IPS DF 6.9 (cell line): ENCODE measurements at regions not wholly inside any gene's neighbourhood (a gene's known extent, or its start where the extent isn't known, plus 50 kb on each side); places are given as distances from the start of the nearest gene placed in this dataset.
"Not testable (repeated sequence)": the region's sequence is repeated elsewhere in the genome, so short reads cannot be mapped to it uniquely, and the experiment has no call there.

Experiments used
- DNase-seq: peaks from one replicate; pipeline ENCODE4 v3.0.0-alpha.2; 2013; ENCODE audit warnings: low read depth, low spot score
- H3K27ac ChIP-seq: one replicate; pipeline ENCODE4 v1.5.1; 2013; ENCODE audit warnings: low read length, control low read depth
- H3K27me3 ChIP-seq: 2 replicates; pipeline ENCODE4 v1.6.1; 2013; ENCODE audit warnings: mild to moderate bottlenecking, low read length; ENCODE audit not compliant: control insufficient read depth, insufficient read depth
- H3K36me3 ChIP-seq: 2 replicates; pipeline ENCODE4 v1.6.1; 2013; ENCODE audit warnings: low read length; ENCODE audit not compliant: control insufficient read depth, insufficient read depth
- H3K4me1 ChIP-seq: 2 replicates; pipeline ENCODE4 v1.6.1; 2013; ENCODE audit warnings: low read length; ENCODE audit not compliant: control insufficient read depth, insufficient read depth
- H3K4me3 ChIP-seq: 2 replicates; pipeline ENCODE4 v1.5.1; 2013; ENCODE audit warnings: mild to moderate bottlenecking, low read length
- H3K9me3 ChIP-seq: 2 replicates; pipeline ENCODE4 v1.6.1; 2013; ENCODE audit warnings: low read length, inconsistent platforms; ENCODE audit not compliant: control insufficient read depth, insufficient read depth
- WGBS: extraction: QIAGEN DNeasy Blood & Tissue Kit; methylation state at CpG from one replicate; pipeline ENCODE4 v1.1.7; 2013; ENCODE audit warnings: mixed read lengths, missing lambda C conversion rate; ENCODE audit not compliant: insufficient read length, insufficient coverage; 5-methylcytosine and 5-hydroxymethylcytosine counted together

GRCh38 chr17:30720013-30720471 is 104.5 kb downstream of the CRLF3 start:
- no CpG with 5 or more reads among the region's 14 CpGs for whole genome bisulfite sequencing
- no peak overlapping the region for H3K27ac ChIP-seq
- H3K36me3 ChIP-seq = no peaks in the 10 kb centered on the region
- H3K4me1 ChIP-seq = no peaks in the 10 kb centered on the region
- H3K4me3 ChIP-seq = no peak overlapping the region
- H3K27me3 ChIP-seq = no peaks in the 10 kb centered on the region
- H3K9me3 ChIP-seq = no peaks in the 10 kb centered on the region
- no peak for DNase-seq

- not testable (repeated sequence) for H3K36me3 ChIP-seq, H3K27me3 ChIP-seq, H3K4me3 ChIP-seq, H3K4me1 ChIP-seq, H3K9me3 ChIP-seq, H3K27ac ChIP-seq, DNase-seq
- WGBS = no CpG with 5 or more reads among the region's 22 CpGs
Measured at GRCh38 chr17:30719131-30719973, 105.1 kb downstream of the CRLF3 start.

- WGBS = no CpG with 5 or more reads among the region's 8 CpGs
Measured at GRCh38 chr17:30718691-30719090, 105.8 kb downstream of the CRLF3 start.

GRCh38 chr17:30718099-30718447 is 106.4 kb downstream of the CRLF3 start:
- not testable (repeated sequence) for DNase-seq, H3K9me3 ChIP-seq, H3K27ac ChIP-seq, H3K4me1 ChIP-seq, H3K27me3 ChIP-seq, H3K36me3 ChIP-seq, H3K4me3 ChIP-seq
- no CpG with 5 or more reads among the region's 6 CpGs for WGBS

More at GRCh38 chr17:30718691-30719090, 105.8 kb downstream of the CRLF3 start:
- not testable (repeated sequence) for H3K27ac ChIP-seq, DNase-seq, H3K36me3 ChIP-seq, H3K27me3 ChIP-seq, H3K4me3 ChIP-seq, H3K4me1 ChIP-seq, H3K9me3 ChIP-seq

GRCh38 chr17:30717291-30718098 is 107.0 kb downstream of the CRLF3 start:
- DNase-seq = no peak
- no peak overlapping the region for H3K4me3 ChIP-seq
- no peaks in the 10 kb centered on the region for H3K36me3 ChIP-seq
- no peaks in the 10 kb centered on the region for H3K27me3 ChIP-seq
- H3K4me1 ChIP-seq = no peaks in the 10 kb centered on the region
- no peaks in the 10 kb centered on the region for H3K9me3 ChIP-seq
- no peak overlapping the region for H3K27ac ChIP-seq
- WGBS = no CpG with 5 or more reads among the region's 8 CpGs

GRCh38 chr17:30716461-30717290 is 107.8 kb downstream of the CRLF3 start:
- peaks cover 2% of the 10 kb centered on the region; the same call in 1 of the 2 replicates for H3K4me1 ChIP-seq
- DNase-seq = no peak
- no peaks in the 10 kb centered on the region for H3K36me3 ChIP-seq
- no peaks in the 10 kb centered on the region for H3K27me3 ChIP-seq
- H3K27ac ChIP-seq = no peak overlapping the region
- no peak overlapping the region for H3K4me3 ChIP-seq
- no CpG with 5 or more reads among the region's 17 CpGs for WGBS
- H3K9me3 ChIP-seq = no peaks in the 10 kb centered on the region

GRCh38 chr17:30714825-30715622 is 109.5 kb downstream of the CRLF3 start:
- not testable (repeated sequence) for H3K27me3 ChIP-seq, H3K27ac ChIP-seq, DNase-seq, H3K36me3 ChIP-seq, H3K9me3 ChIP-seq, H3K4me3 ChIP-seq, H3K4me1 ChIP-seq
- WGBS = no CpG with 5 or more reads among the region's 25 CpGs

- DNase-seq, H3K27ac ChIP-seq, H3K36me3 ChIP-seq, H3K27me3 ChIP-seq, H3K9me3 ChIP-seq, H3K4me3 ChIP-seq, H3K4me1 ChIP-seq: not testable (repeated sequence)
- WGBS = no CpG with 5 or more reads among the region's 10 CpGs
Measured at GRCh38 chr17:30713805-30714204, 110.7 kb downstream of the CRLF3 start.

- WGBS = no CpG with 5 or more reads among the region's 3 CpGs
Measured at GRCh38 chr17:30712859-30713258, 111.6 kb downstream of the CRLF3 start.

More at GRCh38 chr17:30712859-30713258, 111.6 kb downstream of the CRLF3 start:
- H3K36me3 ChIP-seq, H3K27ac ChIP-seq, DNase-seq, H3K27me3 ChIP-seq, H3K4me1 ChIP-seq, H3K9me3 ChIP-seq, H3K4me3 ChIP-seq: not testable (repeated sequence)
